Testis (tissue), 2 donors: ENCODE measurements at regions not wholly inside any gene's neighbourhood (a gene's known extent, or its start where the extent isn't known, plus 50 kb on each side); places are given as distances from the start of the nearest gene placed in this dataset.

ENCODE experiments used
- POLR2A ChIP-seq: fragments of 450-650 bp; IDR thresholded peaks from one replicate; pipeline ENCODE4 v1.6.1; 2017; ENCODE audit warnings: antibody characterized with exemption, mild to moderate bottlenecking, moderate library complexity
- TF ChIP-seq, protein P1 (sequence below), 3 experiments: fragments of 450-650 bp in 2 of 3; fragments of 200-600 bp in 1 of 3; sonication (generic) in 1 of 3; IDR thresholded peaks; one replicate each; pipeline ENCODE4 v1.5.1; 2016 to 2019; ENCODE audit warnings: antibody characterized with exemption in 3 of 3, mild to moderate bottlenecking in 2 of 3, moderate library complexity in 1 of 3

DNA sequence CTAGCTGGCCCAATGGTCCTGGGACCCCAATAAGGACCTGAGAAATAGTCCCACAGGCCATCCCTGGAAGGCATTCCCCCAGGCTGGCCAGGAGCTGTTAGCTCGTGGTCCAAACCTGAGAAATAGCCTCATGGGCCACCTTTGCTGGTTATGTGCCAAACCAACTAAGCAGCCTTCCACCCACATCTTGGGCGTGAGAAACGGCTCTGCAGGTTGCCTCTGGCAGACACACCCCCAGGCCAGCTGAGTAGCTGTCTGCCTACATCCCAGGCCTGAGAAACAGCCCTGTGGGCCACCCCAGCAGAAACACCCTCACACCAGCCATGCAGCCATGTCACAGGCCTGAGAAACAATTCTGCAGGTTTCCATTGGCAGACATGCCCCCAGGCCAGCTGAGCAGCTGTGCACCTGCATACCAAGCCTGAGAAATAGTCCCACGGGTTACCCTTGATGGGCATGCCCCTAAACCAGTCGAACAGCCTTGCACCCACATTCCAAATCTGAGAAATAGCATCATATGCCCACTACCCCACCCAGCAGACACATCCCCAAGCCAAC lies 567.8 kb upstream of the ID4 start:
- TF ChIP-seq, protein P1, sequence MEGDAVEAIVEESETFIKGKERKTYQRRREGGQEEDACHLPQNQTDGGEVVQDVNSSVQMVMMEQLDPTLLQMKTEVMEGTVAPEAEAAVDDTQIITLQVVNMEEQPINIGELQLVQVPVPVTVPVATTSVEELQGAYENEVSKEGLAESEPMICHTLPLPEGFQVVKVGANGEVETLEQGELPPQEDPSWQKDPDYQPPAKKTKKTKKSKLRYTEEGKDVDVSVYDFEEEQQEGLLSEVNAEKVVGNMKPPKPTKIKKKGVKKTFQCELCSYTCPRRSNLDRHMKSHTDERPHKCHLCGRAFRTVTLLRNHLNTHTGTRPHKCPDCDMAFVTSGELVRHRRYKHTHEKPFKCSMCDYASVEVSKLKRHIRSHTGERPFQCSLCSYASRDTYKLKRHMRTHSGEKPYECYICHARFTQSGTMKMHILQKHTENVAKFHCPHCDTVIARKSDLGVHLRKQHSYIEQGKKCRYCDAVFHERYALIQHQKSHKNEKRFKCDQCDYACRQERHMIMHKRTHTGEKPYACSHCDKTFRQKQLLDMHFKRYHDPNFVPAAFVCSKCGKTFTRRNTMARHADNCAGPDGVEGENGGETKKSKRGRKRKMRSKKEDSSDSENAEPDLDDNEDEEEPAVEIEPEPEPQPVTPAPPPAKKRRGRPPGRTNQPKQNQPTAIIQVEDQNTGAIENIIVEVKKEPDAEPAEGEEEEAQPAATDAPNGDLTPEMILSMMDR (IDR thresholded peaks at IDR 0.05): no peak
- TF ChIP-seq POLR2A: no peak
